HG03432 (cell line): ENCODE measurements at regions not wholly inside any gene's neighbourhood (a gene's known extent, or its start where the extent isn't known, plus 50 kb on each side); places are given as distances from the start of the nearest gene placed in this dataset.
"Not testable (repeated sequence)": the region's sequence is repeated elsewhere in the genome, so short reads cannot be mapped to it uniquely, and the experiment has no call there.

Experiments used
- ATAC-seq: cut with Tn5 transposase; IDR thresholded peaks from one replicate; pipeline ENCODE4 v1.9.1; 2021; ENCODE audit warnings: mild to moderate bottlenecking, moderate library complexity; ENCODE audit not compliant: unreplicated experiment

DNA sequence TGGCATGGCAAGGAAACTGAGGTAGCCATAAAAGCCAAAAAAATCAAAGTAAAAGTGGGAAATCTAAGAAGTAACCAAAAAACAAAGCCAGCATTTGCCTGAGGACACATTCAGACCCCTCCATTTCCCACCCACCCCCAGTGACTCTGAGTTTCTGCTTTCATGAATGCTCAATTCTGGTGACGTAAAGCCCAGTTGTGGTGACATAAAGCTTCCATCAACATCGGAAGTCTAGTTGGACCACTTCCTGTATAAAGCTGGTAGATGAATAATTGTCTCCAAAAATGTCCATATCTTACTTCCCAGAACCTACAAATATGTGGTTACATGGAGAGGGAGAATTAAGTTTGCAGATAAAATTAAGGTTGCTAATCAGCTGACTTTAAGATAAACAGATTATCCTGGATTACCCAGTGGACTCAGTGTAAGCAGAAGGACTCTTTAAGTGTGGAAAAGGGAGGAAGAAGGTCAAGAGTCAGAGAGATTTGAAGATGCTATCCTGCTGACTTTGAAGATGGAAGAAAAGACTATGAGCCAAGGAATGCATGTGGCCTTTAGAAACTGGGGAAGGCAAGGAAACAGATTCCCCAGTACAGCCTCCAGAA lies 62.0 kb upstream of the ST3GAL6 start:
- ATAC-seq = no peak

DNA sequence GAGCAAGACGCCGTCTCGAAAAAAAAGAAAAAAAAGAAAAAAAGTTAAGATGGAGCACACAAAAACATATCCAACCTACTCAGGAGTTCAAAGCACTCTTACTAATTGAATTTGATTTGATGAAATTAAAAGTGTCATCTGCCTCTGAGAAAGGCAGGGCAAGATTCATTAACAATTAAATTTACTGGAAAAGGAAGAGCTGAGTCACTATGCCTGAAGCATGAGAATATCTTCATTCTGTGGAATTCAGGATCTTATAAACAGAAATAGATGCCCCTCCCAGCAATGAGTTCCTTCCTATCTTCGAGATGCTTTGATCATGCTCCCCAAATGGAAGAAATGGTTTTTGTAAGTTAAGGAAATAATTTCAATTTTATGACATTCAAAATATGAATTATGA lies 61.0 kb upstream of the ST3GAL6 start:
- no peak for ATAC-seq

DNA sequence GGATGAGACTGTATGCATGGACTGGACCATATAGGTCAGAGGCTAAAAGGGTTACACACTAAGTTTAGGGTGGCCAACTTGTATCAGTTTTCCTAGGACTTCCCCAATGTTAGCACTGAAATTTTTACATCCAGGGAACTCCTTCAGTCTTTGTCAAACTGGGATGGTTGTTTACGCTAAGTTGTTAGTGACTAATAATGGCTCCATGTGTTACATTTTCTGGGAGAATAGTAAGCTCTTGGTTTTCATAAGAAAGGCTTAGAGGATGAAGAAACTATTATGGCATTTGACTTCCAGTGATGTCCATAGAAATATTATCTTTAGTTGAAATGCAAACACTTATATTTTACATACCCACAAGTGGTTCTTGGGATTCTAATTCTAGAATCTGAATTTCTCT lies 57.9 kb upstream of the ST3GAL6 start:
- ATAC-seq = no peak

DNA sequence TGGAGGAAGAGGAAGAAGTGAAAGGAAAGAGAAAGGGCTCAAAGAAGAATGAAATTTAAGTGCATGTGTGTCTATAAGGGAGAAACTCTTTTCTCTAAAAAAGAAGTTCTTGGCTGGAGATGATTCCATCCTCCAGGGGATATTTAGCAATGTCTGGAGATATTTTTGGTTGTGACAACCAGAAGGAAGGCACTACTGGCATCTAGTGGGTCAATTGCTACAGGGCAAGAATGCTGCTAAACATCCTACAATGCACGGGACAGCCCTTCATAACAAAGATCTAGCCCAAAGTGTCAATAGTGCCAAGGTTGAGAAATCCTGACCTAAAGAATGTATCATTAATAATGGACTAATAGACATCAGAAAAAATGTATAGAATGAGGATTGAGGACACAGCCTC lies 57.4 kb upstream of the ST3GAL6 start:
- ATAC-seq = no peak

DNA sequence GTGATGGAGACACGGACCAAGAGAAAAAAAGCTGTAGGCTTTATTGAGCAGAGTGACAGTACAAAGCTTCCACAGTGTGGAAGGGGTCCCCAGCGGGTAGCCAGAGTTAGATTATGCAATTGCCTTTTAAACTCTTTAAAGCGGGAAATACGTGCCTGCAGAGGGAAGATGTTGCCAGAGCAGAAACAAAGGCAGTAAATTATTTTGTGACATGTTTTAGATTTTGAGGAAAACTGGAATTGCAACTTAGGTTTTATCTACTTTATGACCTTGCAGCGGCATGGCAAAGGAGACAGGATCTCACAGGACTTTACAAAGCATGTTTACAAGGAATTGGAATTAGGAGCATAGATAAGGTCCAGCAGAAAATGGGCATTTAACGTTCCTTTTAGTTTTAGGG lies 54.5 kb upstream of the ST3GAL6 start:
- ATAC-seq = not testable (repeated sequence)

DNA sequence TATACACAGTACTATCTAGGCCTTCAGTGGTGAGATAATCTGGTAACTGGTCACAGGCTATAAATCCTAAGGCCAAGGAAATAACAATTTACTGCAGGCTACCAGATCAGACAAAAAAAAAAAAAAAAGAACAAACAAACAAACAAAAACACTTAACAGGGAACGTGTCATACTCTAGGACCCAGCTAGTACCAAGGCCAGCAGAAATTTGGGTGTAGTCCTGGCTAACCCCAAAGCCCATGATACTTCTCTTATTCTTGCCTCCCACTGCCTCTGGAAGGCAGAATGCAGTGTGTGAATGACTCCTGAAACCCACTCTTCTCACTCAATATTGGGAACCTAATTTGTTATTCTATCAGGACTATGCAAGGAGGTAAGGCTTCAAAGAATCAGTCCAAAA lies 53.7 kb upstream of the ST3GAL6 start:
- ATAC-seq = no peak

DNA sequence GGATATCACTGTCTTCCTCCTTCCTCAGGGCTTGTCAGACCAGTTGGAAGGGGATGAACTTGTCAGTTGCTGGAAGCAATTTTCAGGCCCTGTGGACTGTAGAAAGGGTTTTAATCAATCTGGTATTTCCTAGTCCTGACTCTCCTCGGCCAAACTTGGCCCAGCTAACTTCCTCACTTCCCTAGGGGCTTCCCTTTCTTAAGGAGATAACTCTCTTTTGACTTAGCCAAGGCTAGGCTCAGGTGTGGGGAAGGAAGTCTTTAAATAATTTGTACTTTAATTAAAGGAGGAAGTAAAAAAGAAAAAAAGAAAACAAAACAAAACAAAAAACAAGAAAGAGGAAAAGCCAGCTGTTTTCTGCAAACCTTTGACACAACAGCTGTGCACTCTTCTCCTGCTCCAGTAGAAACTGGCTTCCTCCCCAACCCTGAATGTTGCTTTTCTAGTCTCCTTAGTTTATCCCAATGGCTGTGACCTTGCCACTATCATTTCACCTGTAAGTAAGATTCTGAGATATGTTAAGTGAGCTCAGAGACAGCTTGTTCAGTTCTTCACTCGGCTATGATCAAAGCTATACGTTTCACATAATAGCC lies 53.0 kb upstream of the ST3GAL6 start:
- ATAC-seq = no peak

DNA sequence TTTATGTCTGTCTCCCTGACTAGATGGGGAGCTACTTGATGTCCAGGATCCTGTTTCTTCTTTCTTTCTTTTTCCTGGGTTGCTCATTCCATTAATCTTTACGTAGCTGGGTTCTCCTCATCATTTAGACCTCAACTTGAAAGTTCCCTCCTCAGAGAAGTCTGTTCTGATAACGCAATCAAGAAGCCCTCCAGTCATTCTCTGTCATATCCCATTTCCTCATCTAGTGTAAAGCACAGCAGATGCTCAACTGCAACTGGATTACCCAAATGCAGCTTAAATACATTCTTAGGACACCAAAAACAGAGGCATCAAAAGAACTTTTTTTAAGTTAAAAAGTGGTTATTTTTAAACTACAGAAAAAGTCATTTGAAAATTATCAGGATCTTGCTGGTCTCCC lies 51.7 kb upstream of the ST3GAL6 start:
- no peak for ATAC-seq

DNA sequence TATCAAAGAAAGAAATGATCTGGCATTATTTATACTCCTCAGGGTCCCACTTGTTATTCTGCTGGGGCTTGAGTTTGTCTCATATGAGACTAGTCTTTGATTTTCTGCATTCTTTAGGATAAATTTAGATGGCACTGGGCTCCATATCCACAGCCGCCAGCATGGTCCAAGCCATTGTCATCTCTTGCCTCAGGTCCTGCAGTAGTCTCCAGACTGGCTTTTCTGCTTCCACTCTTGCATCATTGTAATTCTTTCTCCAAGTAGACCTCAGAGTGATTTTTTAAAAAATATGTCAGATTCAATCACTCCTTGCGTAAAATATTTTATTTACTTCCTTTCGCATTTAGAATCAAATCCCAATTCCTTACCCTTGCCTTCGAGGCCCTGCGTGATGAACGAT lies 50.4 kb upstream of the ST3GAL6 start:
- no peak for ATAC-seq

DNA sequence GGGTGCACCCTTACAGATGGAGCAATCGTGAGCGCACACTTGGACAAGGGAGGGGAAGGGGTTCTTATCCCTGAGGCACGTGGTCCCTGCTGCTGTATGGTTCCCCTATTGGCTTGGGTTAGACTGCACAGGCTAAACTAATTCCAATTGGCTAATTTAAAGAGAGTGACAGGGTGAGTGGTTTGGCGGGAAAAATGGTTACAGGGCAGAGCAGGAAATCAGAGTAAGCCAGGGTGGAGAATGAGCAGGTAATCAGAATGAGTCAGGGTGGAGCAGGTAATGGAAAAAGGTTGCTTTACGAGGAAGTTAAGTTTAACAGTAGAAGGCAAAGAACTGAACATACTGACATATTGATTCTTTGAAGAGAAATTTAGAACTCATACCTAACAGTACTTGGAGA lies 49.8 kb upstream of the ST3GAL6 start:
- not testable (repeated sequence) for ATAC-seq
